ENCODE measurements at regions not wholly inside any gene's neighbourhood (a gene's known extent, or its start where the extent isn't known, plus 50 kb on each side); places are given as distances from the start of the nearest gene placed in this dataset.

DNA sequence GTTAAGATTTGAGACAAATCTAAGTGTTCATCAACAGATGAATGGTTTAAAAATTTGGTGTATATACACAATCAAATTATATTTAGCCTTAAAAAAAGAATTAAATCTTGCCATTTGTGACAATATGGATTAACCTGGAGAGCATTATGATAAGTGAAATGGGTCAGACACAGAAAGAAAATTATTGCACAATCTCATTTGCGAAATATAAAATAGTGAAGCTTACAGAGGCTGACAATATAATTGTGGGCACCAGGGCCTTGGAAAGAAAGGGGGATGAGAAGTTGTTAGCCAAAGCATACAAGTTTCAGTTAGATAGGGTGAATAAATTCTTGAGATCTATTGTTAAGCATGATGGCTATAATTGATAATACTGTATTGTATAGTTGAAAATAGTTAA, 883.0 kb downstream of the TECRL start:
- TF ChIP-seq, protein P1, sequence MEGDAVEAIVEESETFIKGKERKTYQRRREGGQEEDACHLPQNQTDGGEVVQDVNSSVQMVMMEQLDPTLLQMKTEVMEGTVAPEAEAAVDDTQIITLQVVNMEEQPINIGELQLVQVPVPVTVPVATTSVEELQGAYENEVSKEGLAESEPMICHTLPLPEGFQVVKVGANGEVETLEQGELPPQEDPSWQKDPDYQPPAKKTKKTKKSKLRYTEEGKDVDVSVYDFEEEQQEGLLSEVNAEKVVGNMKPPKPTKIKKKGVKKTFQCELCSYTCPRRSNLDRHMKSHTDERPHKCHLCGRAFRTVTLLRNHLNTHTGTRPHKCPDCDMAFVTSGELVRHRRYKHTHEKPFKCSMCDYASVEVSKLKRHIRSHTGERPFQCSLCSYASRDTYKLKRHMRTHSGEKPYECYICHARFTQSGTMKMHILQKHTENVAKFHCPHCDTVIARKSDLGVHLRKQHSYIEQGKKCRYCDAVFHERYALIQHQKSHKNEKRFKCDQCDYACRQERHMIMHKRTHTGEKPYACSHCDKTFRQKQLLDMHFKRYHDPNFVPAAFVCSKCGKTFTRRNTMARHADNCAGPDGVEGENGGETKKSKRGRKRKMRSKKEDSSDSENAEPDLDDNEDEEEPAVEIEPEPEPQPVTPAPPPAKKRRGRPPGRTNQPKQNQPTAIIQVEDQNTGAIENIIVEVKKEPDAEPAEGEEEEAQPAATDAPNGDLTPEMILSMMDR (conservative IDR thresholded peaks at IDR 0.05): no peak
- TF ChIP-seq ZFX (IDR thresholded peaks at IDR 0.05): no peak

All from C4-2B (cell line).